IMR-90 (cell line): ENCODE measurements at regions not wholly inside any gene's neighbourhood (a gene's known extent, or its start where the extent isn't known, plus 50 kb on each side); places are given as distances from the start of the nearest gene placed in this dataset.
"Not testable (repeated sequence)": the region's sequence is repeated elsewhere in the genome, so short reads cannot be mapped to it uniquely, and the experiment has no call there.

Source experiments
- ATAC-seq: fragments of 200-7000 bp; cut with Tn5 transposase; 2 replicates; pipeline ENCODE4 v1.9.1; 2020; ENCODE audit warnings: low read depth, mild to moderate bottlenecking, moderate library complexity
- BruUV-seq: library from RNA; stranded (reverse); fragments of 400-500 nt; replicated peaks from 2 replicates; lab custom pipeline; 2021; lab: Mats Ljungman, UMichigan
- CTCF ChIA-PET: fragments of 300-600 bp; formaldehyde crosslinking; extraction: SDS; loops from one replicate; lab custom pipeline; 2021; ENCODE audit warnings: antibody characterized with exemption; lab: Yijun Ruan, JAX
- POLR2A ChIA-PET: fragments of 300-600 bp; sonication (Branson Sonifier 250); formaldehyde crosslinking; loops from one replicate; lab custom pipeline; 2022; ENCODE audit warnings: antibody characterized with exemption; ENCODE audit not compliant: unreplicated experiment; lab: Charles Lee
- DNase-seq: peaks from one replicate; pipeline ENCODE4 v3.0.0; 2013
- H2AFZ ChIP-seq: replicated peaks from 2 replicates; pipeline ENCODE3; 2013; ENCODE audit warnings: low read length, mild to moderate bottlenecking; ENCODE audit not compliant: poor library complexity
- H2AK5ac ChIP-seq: 2 replicates; pipeline ENCODE4 v1.6.1; 2013; ENCODE audit warnings: low read depth, low read length, inconsistent platforms
- H2AK9ac ChIP-seq: replicated peaks from 2 replicates; pipeline ENCODE3; 2013; ENCODE audit warnings: mild to moderate bottlenecking, low read depth, low read length, moderate library complexity; ENCODE audit not compliant: poor library complexity
- H2BK120ac ChIP-seq: 2 replicates; pipeline ENCODE4 v1.6.1; 2013; ENCODE audit warnings: low read depth, low read length, inconsistent platforms
- H2BK15ac ChIP-seq: 3 replicates; pipeline ENCODE4 v1.6.1; 2013; ENCODE audit warnings: low read depth, low read length, inconsistent platforms
- H2BK20ac ChIP-seq: 2 replicates; pipeline ENCODE4 v1.6.1; 2013; ENCODE audit warnings: low read depth, mild to moderate bottlenecking, inconsistent platforms, low read length, moderate library complexity
- H2BK5ac ChIP-seq: 2 replicates; pipeline ENCODE4 v1.6.1; 2013; ENCODE audit warnings: mild to moderate bottlenecking, low read depth, low read length, inconsistent platforms; ENCODE audit not compliant: poor library complexity, severe bottlenecking
- H3K14ac ChIP-seq: replicated peaks from 2 replicates; pipeline ENCODE4 v1.6.1; 2013; ENCODE audit warnings: low read depth, low read length, inconsistent platforms
- H3K18ac ChIP-seq: 2 replicates; pipeline ENCODE4 v1.6.1; 2013; ENCODE audit warnings: low read depth, low read length, control low read depth
- H3K23ac ChIP-seq: 2 replicates; pipeline ENCODE4 v1.6.1; 2013; ENCODE audit warnings: low read depth, low read length, inconsistent platforms
- H3K27ac ChIP-seq: 2 replicates; pipeline ENCODE4 v1.5.1; 2013; ENCODE audit warnings: mild to moderate bottlenecking, control low read depth, low read length; ENCODE audit not compliant: insufficient read depth
- H3K27me3 ChIP-seq: 2 replicates; pipeline ENCODE4 v1.6.1; 2013; ENCODE audit warnings: low read length; ENCODE audit not compliant: control insufficient read depth, insufficient read depth
- H3K36me3 ChIP-seq: 2 replicates; pipeline ENCODE4 v1.6.1; 2013; ENCODE audit warnings: low read length, mixed read lengths; ENCODE audit not compliant: control insufficient read depth, insufficient read depth
- H3K4ac ChIP-seq: 2 replicates; pipeline ENCODE4 v1.6.1; 2013; ENCODE audit warnings: low read depth, low read length, inconsistent platforms
- H3K4me1 ChIP-seq: 2 replicates; pipeline ENCODE4 v1.6.1; 2013; ENCODE audit warnings: low read length, mixed read lengths; ENCODE audit not compliant: control insufficient read depth, insufficient read depth
- H3K4me2 ChIP-seq: 2 replicates; pipeline ENCODE4 v1.6.1; 2013; ENCODE audit warnings: low read depth, mild to moderate bottlenecking, control low read depth, low read length, moderate library complexity
- H3K4me3 ChIP-seq: 2 replicates; pipeline ENCODE4 v1.5.1; 2013; ENCODE audit warnings: low read depth, mild to moderate bottlenecking, control low read depth, low read length, moderate library complexity; ENCODE audit not compliant: insufficient read depth
- H3K56ac ChIP-seq: 2 replicates; pipeline ENCODE4 v1.6.1; 2013; ENCODE audit warnings: low read length, inconsistent platforms; ENCODE audit not compliant: insufficient read depth; ENCODE audit errors: extremely low read depth
- H3K79me1 ChIP-seq, 2 experiments: 2 replicates each; pipeline ENCODE4 v1.6.1; 2013; ENCODE audit warnings: low read length in 2 of 2, inconsistent platforms in 1 of 2, low read depth in 1 of 2
- H3K9ac ChIP-seq: 2 replicates; pipeline ENCODE4 v1.6.1; 2013; ENCODE audit warnings: low read depth, low read length, control low read depth
- H3K9me1 ChIP-seq: 2 replicates; pipeline ENCODE4 v1.6.1; 2013; ENCODE audit warnings: low read length, inconsistent platforms; ENCODE audit not compliant: insufficient read depth
- H3K9me3 ChIP-seq: 2 replicates; pipeline ENCODE4 v1.6.1; 2013; ENCODE audit warnings: low read length; ENCODE audit not compliant: control insufficient read depth, insufficient read depth
- H4K20me1 ChIP-seq: 2 replicates; pipeline ENCODE4 v1.6.1; 2013; ENCODE audit warnings: low read length, inconsistent platforms; ENCODE audit not compliant: insufficient read depth
- H4K5ac ChIP-seq: 2 replicates; pipeline ENCODE4 v1.6.1; 2013; ENCODE audit warnings: mild to moderate bottlenecking, low read depth, low read length, control low read depth
- H4K8ac ChIP-seq, 2 experiments: 2 replicates each; pipeline ENCODE4 v1.6.1; 2013; ENCODE audit warnings: low read depth in 2 of 2, low read length in 2 of 2, control low read depth in 1 of 2, inconsistent platforms in 1 of 2
- H4K91ac ChIP-seq: 2 replicates; pipeline ENCODE4 v1.6.1; 2013; ENCODE audit warnings: low read depth, low read length, inconsistent platforms; ENCODE audit not compliant: insufficient read depth
- WGBS, 2 experiments: methylation state at CpG; one replicate each; pipeline versions ENCODE4 v1.1.5 to v1.1.7; 2013; ENCODE audit warnings: missing lambda C conversion rate in 2 of 2; ENCODE audit not compliant: insufficient read length in 1 of 2; ENCODE audit errors: extremely low coverage in 2 of 2; 5-methylcytosine and 5-hydroxymethylcytosine counted together
- dilution Hi-C: fragments of 300-500 bp; cut with HindIII; formaldehyde crosslinking; loops from one replicate; pipeline ENCODE4 v1.14.3; 2018; ENCODE audit warnings: low sequenced_read_pairs; ENCODE audit not compliant: unreplicated experiment
- in situ Hi-C: fragments of 300-500 bp; cut with MboI; formaldehyde crosslinking; loops from 3 replicates; pipeline ENCODE4 v1.14.3; 2019; ENCODE audit warnings: low sequenced_read_pairs, inconsistent platforms, mixed read lengths
- intact Hi-C: fragments of 100-400 bp; cut with micrococcal nuclease; formaldehyde crosslinking; loops from 2 replicates; pipeline ENCODE4 v1.10.0; 2022

DNA sequence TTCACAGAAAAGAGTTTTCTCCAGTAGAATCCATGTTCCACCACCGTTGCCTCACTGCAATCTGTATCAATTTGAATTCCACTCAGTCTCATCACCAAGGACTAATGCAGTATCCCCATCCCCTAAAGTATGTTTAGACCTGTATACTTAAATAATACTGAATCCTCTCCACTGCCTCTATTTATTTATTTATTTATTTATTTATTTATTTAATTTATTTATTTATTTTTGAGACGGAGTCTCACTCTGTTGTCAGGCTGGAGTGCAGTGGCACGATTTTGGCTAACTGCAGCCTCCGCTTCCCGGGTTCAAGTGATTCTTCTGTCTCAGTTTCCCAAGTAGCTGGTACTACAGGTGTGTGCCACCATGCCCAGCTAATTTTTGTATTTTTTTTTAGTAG lies 260.7 kb upstream of the ST6GAL2 start:
- H3K27me3 ChIP-seq, H3K9me1 ChIP-seq, H3K18ac ChIP-seq, H4K8ac ChIP-seq, H2BK15ac ChIP-seq, H3K4ac ChIP-seq, H3K14ac ChIP-seq, H4K5ac ChIP-seq, H3K4me3 ChIP-seq, H3K56ac ChIP-seq, H4K20me1 ChIP-seq, H4K91ac ChIP-seq, H3K23ac ChIP-seq, H3K9ac ChIP-seq, BruUV-seq, H2AFZ ChIP-seq, intact Hi-C loops, dilution Hi-C loops, ATAC-seq, H2AK5ac ChIP-seq, POLR2A ChIA-PET, H3K27ac ChIP-seq, H3K79me1 ChIP-seq, H3K4me2 ChIP-seq, H3K9me3 ChIP-seq, H2BK5ac ChIP-seq, H2BK20ac ChIP-seq, H3K4me1 ChIP-seq, H3K36me3 ChIP-seq, H2BK120ac ChIP-seq, DNase-seq, H2AK9ac ChIP-seq, in situ Hi-C loops: not testable (repeated sequence)
- 50% methylated on average over 2 of the region's 5 CpGs; no CpG with 5 or more reads in 1 of the 2 experiments for WGBS, 2 experiments
- CTCF ChIA-PET, result interaction anchor here (0.6 kb wide), 1 partner anchor 564 kb away, joined by 4 read pairs; no protein-coding TSS in a partner anchor
